GM19463 (cell line): ENCODE measurements at regions not wholly inside any gene's neighbourhood (a gene's known extent, or its start where the extent isn't known, plus 50 kb on each side); places are given as distances from the start of the nearest gene placed in this dataset.

Experiments used
- ATAC-seq: cut with Tn5 transposase; IDR thresholded peaks from one replicate; pipeline ENCODE4 v1.9.1; 2021; ENCODE audit warnings: mild to moderate bottlenecking, moderate library complexity; ENCODE audit not compliant: unreplicated experiment

DNA sequence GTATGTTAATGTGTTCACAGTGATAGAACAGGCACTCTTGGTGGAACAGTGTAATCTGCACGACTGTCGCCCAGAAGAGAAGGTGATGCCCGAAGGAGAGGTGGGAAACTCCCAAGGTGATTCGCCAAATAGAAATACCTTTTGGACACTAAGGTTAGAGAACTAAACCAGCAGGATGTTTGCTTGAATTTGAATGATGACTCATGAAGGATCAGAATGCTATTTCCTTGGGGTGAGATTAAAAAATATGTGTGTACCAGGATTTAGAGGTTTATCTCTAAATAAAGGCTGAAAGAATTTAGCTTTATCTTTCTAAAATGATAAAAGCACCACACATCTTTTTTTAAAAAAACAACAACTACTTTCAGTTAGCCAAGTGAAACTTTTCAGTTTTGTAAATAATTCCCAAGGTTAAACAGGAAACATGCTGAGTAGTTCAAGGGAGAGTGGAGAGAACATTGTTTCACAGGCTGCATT is 297.4 kb upstream of the TAS2R1 start:
- ATAC-seq: no peak

DNA sequence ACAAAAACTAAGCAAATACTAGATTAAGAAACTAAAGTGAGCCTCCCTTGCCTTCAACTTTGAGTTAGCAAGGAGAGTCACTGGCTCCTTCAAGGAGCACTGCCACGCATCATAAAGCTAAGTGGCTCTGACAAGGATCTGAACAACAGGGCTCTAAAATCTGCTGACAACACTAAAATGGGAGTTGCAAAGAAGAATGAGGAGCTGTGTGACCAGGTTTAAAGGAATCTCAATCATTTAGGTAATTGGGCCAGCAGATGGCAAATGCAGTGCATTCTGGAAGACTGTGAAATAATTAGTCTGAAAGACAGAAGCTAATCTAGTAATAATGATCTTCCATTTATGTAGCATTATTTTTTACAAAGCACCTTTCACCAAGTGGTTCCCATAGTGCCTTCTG is 297.0 kb upstream of the TAS2R1 start:
- no peak for ATAC-seq

DNA sequence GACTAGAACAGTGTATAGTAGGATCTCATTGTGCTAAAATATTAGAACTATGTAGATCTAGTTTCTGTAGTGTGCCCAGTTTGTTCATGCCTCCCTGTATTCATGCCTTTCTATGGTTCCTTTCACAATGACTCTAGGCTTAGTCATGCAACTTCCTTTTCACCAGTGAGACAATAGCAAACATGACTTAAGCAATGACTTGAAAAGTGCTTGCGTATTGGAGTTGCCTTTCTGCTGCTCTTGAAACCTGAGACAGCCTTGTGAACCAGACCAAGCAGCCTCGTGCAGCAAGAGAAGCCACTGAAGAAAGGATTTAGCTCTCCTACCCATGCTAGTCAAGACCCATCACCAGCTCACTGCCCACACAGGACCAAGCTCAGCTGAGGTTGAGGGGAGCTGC is 294.5 kb upstream of the TAS2R1 start:
- ATAC-seq: peak; percentile 77

DNA sequence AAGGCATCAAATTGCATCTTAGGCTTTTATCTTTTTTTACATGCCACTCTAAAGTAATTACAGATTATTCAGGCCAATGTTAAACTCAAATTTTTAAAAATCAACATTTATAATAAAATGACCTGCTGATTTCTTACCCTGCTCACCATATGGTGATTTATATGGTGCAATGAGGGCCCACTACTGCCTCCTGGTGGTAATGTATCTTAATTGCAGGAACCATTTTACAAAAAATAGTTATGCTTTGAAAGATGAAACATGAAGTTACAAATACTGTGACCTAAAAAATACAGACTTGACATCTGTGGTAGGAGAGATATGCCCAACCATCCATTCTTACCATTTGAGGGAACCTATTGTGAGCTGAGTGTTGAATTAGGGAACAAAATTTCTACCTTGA is 292.6 kb upstream of the TAS2R1 start:
- no peak for ATAC-seq

DNA sequence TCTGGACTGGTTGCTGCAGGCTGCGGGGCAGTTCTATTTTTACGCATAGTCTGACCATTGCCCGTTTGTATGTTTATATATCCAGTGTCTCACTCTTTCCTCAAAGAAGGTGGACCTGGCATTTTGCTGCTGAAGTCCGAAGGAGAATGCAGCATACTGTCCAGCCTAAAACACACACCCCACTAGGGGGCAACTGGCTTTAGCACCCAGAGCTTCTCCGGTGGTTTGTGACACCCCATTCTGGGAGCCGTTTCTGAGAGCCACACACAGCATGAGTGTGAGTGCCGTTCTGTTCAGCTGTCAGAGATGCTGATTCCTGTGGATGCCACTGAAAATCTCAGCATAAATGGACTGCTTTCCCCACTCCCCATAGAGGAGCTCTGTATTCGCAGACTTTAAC is 290.5 kb upstream of the TAS2R1 start:
- no peak for ATAC-seq

DNA sequence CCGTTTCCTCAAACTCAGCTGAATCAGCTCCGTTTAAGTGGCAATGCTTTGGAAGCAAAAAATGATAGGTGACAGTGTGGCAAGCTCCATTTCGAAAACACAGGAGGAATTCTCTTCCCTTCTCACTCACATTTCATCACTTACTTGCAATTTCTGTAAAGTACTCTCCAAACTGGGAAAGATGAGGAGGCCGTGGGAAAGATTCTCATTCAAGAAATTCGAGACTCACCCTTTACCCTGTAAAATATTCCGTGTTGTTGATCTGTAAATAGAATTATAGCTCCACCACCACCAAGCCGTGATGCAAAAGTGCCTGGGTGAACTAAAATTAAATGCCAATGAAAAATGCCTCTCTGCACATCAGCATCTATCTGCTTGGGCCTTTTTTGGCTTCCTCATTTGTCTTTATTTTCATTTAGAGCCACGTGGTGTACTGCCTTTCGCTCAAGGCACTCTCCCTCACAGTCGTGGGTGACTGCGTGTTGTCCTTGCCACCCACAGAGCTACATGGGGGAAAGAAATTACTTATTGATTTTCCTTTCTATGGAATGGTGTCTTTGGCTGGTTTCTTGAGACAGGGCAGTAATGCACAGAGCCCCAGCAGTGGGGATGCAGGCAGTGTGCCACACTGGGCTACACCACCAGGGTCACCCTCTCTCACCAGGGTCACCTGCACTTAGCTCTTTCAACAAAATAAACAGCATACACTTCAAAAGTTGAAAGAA is 289.3 kb upstream of the TAS2R1 start:
- no peak for ATAC-seq

DNA sequence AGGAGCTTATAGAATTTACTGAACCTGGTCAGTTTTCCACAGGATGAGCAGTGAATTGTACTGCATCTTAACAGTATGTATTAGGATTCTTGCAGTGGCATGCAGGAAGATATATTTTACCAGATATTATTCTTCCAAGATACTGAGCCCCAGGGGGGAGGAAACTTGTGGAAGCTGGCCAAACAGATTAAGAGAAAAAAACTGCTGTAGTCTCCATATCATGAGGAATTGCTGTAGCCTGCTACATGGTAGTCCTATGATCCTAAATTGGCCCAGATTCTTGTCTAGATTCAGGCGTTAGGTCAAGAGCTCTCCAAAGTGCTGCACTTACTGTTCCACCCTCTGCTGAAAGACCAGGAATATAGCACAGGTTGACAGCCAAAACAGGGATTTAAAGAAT is 275.5 kb upstream of the TAS2R1 start:
- ATAC-seq: no peak

DNA sequence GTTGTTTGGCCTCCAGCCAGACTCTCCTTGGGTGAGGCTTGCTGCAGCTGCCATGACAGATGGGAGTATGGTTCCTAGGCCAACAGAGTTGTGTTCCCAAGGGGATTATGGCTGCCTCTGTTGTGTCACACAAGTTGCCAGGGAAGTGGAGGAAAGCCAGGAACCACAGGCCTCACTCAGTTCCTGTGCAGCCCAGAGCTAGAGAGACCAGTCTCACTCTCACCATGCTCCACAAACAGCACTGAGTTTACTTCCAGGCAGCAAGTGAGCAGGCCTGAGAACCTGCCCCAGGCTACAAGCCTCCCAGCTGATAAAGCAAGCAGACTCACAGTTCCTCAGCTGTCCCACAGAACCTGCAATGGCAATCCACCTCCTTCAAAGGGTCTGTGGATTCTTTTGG is 273.6 kb upstream of the TAS2R1 start:
- ATAC-seq: no peak

DNA sequence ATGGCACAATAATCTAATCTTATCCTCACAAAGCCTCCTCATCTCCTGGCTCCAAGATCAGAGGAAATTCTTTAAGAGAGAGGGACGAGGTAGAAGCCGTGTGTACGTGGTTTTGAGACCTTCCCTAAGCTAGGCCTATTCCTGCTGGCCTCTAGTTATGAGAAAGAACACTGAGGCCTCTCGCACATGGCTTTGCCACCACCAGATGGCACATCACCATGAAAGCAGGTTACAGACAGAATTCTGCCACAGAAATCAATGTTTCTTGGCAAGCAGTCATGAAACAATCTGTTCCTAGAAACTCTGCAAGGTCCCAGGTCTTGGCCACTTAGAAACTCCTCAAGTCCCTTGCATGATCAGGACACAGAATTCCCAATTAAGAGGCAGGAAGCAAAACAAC is 268.2 kb upstream of the TAS2R1 start:
- no peak for ATAC-seq

DNA sequence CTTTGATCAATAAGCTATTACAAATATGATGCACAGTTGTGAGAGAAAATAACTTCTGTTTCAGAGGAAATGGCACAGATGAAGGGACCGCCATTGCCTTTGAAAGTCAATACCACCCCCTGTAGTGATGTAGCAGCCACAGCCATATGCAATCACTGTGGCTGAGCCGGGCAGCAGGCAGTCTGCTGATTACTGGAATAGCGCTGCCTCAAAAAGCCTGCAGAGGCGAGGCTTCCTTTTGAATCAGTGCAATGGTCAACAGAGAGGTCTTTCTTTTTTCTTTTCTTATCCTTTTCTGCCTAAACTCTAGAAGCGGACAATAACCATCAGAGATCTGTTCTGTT is 265.1 kb upstream of the TAS2R1 start:
- no peak for ATAC-seq

DNA sequence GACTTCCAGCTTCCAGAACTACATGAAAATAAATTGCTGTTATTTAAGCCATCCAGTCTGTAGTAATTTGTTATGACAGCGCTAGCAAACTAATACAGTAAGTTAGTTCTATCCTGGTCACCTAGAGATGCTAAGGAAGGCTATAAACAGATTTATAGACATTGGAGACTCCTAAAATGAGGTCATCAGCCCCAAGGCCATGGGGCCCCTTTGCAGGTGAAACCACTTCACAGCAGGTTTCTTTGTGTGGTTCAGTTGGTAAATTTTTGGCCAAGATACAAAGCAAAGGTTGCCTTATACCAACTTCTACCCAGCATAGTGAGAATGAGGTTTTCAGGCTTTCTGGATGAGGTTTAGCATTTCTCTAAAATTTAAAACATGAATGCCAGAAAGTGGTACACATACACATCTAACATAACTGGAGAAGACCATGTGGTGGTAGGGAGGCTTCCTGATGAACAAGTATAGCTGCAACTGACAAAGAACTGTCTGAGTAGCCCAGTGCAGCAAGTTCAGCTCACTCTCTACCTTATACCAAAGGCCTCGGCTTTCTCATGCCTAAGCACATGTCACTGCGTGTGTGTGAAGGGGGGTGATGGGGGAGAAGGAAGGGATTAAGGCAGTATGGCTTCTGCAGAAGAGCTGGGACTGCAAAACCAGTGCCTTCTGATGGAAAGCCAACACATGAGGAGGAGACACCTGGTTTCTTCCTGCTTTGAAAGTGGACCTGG is 264.6 kb upstream of the TAS2R1 start:
- ATAC-seq: no peak

DNA sequence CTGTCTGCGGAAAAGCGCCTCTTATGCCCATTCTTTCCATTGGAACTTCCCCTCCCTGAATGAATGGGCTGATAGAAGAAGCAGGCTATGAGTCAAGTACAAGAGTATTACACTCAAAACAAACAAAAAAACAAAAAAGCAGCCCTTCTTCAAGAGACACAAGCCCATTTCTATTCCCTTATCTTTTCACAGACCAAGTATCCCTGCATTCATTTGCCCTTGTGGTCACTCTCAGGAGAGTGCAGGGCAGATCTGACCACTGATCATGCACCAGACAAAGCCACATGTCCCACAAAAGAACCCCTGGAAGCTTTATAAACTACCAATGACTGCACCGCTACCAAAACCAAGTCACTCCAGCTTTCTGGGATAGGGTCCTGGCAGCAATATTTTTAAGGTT is 262.5 kb upstream of the TAS2R1 start:
- no peak for ATAC-seq

DNA sequence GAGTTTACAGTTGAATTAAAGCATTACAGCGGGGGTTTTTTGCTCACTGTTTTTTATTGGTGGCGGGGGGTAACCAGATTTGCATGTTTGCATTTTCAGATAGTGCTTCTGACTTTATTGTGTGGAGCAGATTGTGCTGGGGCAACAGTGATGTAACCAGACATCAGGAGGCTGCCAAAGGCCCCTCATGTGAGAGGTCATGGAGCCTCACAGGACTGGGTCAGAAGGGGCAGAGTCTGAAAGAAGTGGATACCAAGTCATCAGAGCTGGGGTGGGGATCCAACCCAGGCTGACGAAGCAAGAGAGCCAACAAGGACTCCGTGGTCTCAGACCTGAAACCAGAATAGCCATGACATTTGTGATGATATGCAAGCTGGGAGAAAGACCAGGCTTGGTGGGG is 259.4 kb upstream of the TAS2R1 start:
- no peak for ATAC-seq

DNA sequence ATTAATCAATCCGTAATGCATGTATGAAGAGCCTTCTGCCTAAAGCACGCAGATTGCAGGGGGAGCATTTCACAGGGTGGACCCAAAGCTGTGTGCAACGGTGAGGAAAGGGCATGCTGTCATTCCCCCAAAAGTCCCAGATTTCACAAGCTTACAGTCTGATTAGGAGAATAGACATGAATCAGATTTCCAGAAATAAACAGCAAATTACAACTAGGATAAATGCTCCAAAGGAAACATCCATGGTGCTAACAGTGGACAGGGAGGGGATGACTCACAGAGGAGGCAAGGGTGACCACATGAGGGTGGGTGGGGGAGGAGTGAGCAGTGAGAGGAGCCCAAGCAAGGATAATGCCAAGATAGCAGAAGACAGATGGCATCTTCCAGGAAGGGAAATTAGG is 258.4 kb upstream of the TAS2R1 start:
- no peak for ATAC-seq

DNA sequence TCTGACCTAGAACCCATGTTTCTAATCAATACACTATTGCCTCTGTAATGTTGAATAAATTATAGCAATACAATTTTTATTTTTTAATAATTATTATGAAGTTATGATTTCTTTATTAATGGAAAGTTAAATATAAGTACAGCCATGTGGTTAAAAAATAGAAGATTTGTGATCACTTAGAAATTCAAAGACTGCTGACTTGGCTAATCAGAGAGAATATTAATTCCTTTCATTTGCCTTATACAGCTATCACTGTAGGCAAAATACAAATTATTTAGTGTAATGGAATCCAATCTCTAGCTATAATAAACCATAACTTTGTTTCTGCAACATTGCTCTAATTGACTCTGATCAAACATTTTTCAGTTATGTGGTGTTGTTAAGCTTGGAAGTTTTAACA is 255.0 kb upstream of the TAS2R1 start:
- no peak for ATAC-seq

DNA sequence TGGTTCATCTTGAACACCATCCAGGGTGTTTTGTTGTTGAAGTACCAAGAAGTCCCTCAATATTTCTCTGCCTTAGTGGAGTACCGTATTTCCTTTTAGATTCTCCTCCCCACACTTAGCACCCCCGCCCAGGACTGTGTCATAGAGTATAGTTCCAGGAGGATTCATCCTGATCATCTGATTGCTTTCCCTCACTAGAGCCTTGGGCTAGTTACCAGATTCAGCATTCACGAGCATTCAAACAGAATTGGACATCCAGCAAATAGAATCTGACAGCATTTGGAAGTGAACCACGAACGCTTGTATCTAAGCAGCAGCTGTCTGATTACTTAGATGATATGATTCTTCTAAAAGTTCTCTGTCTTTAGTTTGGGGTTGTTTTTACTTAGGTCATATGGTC is 248.1 kb upstream of the TAS2R1 start:
- no peak for ATAC-seq

DNA sequence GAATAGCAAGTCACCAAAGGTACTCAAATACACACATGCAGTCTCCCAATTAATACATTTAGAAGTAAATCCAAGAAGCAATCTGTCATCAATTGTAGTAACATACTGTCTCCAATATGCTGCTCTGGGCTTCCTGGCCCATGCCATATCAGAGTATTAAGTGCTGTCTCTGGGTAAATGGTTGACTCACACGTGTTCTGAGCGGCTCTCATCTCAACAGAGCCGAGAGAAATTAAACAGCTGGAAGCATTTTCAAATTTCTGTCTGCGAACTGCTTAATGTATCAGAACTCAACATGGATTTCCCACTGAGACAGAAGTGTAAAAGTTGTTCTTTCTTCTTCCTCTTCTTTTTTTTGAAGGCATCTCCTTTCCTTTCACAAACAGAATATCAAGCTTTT is 247.3 kb upstream of the TAS2R1 start:
- no peak for ATAC-seq

DNA sequence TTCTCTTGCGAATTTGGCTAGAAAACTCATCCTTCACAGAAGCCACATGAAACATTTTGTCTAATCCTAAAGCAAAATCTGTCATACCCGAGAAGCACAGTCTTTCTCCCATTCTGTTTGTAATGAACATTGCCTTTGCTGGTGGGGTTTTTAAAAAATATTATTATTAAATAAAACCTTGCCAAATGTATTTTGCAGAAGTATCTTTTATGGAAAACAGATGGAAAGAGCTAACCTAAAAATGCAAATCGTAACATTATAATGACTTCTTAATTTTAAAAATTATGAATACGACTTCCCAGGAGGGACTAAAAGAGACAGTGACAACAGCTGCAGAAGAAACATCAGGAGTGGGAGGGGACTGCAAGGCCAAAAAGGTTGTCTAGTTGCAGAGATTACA is 246.3 kb upstream of the TAS2R1 start:
- ATAC-seq: no peak

DNA sequence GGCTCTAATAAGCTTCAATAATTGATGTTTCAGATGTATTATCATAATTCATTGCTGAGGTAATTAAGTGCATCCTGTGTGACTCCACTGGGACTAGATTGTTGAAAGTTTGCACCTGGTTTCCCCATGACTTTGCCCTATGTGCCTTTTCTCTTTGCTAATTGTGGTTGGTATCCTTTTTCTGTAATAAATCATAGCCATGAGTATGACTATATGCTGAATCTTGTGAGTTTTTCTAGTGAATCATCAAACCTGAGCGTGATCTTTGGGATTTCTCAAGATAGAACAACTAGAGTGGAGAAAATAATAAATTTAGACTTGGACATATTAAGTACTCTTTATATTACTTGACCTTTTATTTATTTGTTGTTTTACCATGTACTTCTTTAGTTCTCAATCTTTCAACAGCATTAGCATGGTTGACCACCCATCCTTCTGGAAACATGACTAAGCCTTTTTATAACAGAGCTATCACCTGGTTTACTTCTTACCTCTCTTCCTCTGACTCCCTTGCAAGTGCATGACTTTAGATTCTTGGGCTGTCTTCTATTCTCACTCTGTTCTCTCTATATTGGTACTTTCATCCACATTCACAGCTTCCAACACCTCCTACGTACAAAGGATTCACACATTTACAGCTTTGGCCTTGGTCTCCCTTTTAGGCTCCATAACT is 239.6 kb upstream of the TAS2R1 start:
- ATAC-seq: no peak

DNA sequence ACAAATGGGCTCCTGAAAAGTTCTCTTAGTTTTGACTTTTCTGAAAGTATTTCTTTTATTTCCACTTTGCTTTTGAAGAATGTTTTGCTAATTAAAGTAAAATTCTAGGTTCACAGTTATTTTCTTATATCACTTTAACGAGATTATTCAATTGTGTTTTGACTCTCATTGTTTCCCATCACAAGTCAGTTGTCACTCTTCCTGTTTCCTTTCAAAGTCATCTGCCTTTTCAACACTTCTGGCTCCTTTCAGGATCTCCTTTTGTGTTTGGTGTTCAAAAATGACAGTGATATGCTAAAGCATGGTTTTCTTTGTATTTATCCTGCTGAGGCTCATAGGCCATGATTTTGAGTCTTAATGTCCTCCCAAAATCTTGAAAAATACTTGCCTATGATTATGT is 235.4 kb upstream of the TAS2R1 start:
- no peak for ATAC-seq

DNA sequence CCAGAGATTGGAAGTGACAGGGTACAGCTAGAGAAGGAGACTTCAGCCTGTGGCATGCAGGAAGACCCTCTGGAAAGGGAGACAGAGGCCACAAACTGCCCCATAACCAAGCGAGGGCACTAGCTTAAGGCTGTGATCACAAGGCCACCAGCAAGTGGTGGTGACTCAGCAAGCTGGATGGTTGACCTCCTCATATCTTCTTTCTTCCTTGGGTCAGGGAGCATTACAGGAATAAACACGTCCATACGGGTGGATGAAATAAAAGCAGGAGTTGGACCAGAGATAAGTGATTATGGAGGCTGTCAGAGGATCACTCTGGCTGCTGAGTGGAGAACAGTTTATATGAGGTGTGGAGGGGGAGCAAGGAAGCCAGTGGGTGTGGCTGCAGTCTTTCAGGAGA is 234.6 kb upstream of the TAS2R1 start:
- no peak for ATAC-seq

DNA sequence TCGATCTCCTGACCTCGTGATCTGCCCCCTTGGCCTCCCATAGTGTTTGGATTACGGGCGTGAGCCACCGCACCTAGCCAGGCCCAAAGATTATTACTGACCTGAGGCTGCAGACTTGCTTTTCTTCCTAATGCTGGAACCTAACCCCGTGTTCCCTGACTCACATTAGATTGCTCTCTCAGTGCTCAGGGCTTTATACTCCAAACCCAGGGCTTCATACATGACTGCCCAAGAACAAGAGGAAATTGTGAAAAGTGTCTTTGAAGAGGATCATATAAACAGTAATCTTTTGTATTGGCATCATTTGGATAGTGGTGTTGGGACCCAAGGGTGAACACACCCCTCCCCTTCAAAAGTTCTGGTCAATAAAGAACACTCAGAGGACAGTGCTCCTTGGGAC is 233.3 kb upstream of the TAS2R1 start:
- ATAC-seq: no peak
